Spleen (tissue), 11 donors: ENCODE measurements at regions not wholly inside any gene's neighbourhood (a gene's known extent, or its start where the extent isn't known, plus 50 kb on each side); places are given as distances from the start of the nearest gene placed in this dataset.
"Not testable (repeated sequence)": the region's sequence is repeated elsewhere in the genome, so short reads cannot be mapped to it uniquely, and the experiment has no call there.

Source experiments
- DNase-seq: peaks from one replicate; pipeline ENCODE4 v3.0.0-alpha.2; 2020
- H3K27ac ChIP-seq, 8 donors: fragments of 200-600 bp; sonication (generic) in 7 of 8; 1 replicate in 4 of 8; 2 replicates in 4 of 8; pipeline versions ENCODE4 v1.5.0 to v1.8.0; 2016 to 2021; ENCODE audit warnings: inconsistent platforms in 4 of 8, mild to moderate bottlenecking in 4 of 8, moderate library complexity in 1 of 8
- H3K27me3 ChIP-seq, 7 donors: fragments of 200-600 bp; sonication (generic) in 6 of 7; replicated peaks in 1 of 7; 1 replicate in 4 of 7; 2 replicates in 3 of 7; pipeline versions ENCODE4 v1.5.0 to v1.8.0; 2016 to 2021; ENCODE audit warnings: inconsistent platforms in 3 of 7, mild to moderate bottlenecking in 1 of 7
- H3K36me3 ChIP-seq, 6 donors: fragments of 200-600 bp; sonication (generic) in 5 of 6; 1 replicate in 4 of 6; 2 replicates in 2 of 6; pipeline versions ENCODE4 v1.5.0 to v1.8.0; 2016 to 2021; ENCODE audit warnings: inconsistent platforms in 2 of 6
- H3K4me1 ChIP-seq, 6 donors: fragments of 200-600 bp; sonication (generic) in 5 of 6; 1 replicate in 3 of 6; 2 replicates in 3 of 6; pipeline versions ENCODE4 v1.5.0 to v1.8.0; 2016 to 2021; ENCODE audit warnings: inconsistent platforms in 3 of 6
- H3K4me3 ChIP-seq, 8 donors: fragments of 200-600 bp; sonication (generic) in 7 of 8; 1 replicate in 4 of 8; 2 replicates in 4 of 8; pipeline versions ENCODE4 v1.5.0 to v1.8.0; 2016 to 2021; ENCODE audit warnings: inconsistent platforms in 4 of 8, mild to moderate bottlenecking in 4 of 8, moderate library complexity in 2 of 8
- H3K9me3 ChIP-seq, 8 donors: fragments of 200-600 bp; sonication (generic) in 7 of 8; 1 replicate in 4 of 8; 2 replicates in 4 of 8; pipeline versions ENCODE4 v1.5.0 to v1.8.0; 2016 to 2021; ENCODE audit warnings: inconsistent platforms in 4 of 8
- CTCF ChIP-seq, 11 experiments: fragments of 200-600 bp in 7 of 11; fragments of 450-650 bp in 4 of 11; sonication (generic) in 4 of 11; IDR thresholded peaks in 8 of 11; conservative IDR thresholded peaks in 3 of 11; 1 replicate in 7 of 11; 2 replicates in 4 of 11; pipeline versions ENCODE4 v1.4.0 to v1.8.0; 2016 to 2021; ENCODE audit warnings: antibody characterized with exemption in 11 of 11, inconsistent platforms in 4 of 11, mild to moderate bottlenecking in 1 of 11
- POLR2A ChIP-seq, 3 donors: fragments of 450-650 bp; IDR thresholded peaks; one replicate each; pipeline ENCODE4 v1.5.1; 2017; ENCODE audit warnings: antibody characterized with exemption in 3 of 3, mild to moderate bottlenecking in 1 of 3
- POLR2AphosphoS5 ChIP-seq, 3 donors: sonication (generic); formaldehyde crosslinking; IDR thresholded peaks; one replicate each; pipeline ENCODE4 v1.5.1; 2017; ENCODE audit warnings: antibody characterized with exemption in 3 of 3
- WGBS, 5 donors: extraction: QIAGEN DNeasy Blood & Tissue Kit in 3 of 5; methylation state at CpG; one replicate each; pipeline versions ENCODE4 v1.1.5 to v1.1.7; 2013 to 2018; 5-methylcytosine and 5-hydroxymethylcytosine counted together
- intact Hi-C: fragments of 100-400 bp; cut with DNase I; formaldehyde crosslinking; loops from one replicate; pipeline ENCODE4 v1.15.0; 2023; ENCODE audit warnings: low total_unique reads
- donor health status: healthy with polysubstance abuse.
- donor health status: DM: no; HTN: no; CAD: no; lungs with moderate emphysema.
- donor health status: DM: no; HTN: no; CAD: no.
- donor health status: Bipolar disorder and iron deficiency.
- donor health status: healthy.
- donor health status: DM: no; HTN: no; CAD: no.
- donor health status: DM: yes; HTN: yes; CAD: no.

GRCh38 chr20:39960522-39961428 lies 728.3 kb downstream of the MAFB start:
- intact Hi-C loops = no loop called here
- 41 to 68% (median 67%) methylated on average over 6 to 7 of the region's 7 CpGs for WGBS, 5 donors
- H3K36me3 ChIP-seq = no peaks in the 10 kb centered on the region
- H3K27me3 ChIP-seq = no peaks in the 10 kb centered on the region
- no peak for DNase-seq
- no peaks in the 10 kb centered on the region for H3K9me3 ChIP-seq
- H3K4me1 ChIP-seq = peaks cover 0 to 15% (median 4%) of the 10 kb centered on the region in 6 donors
- no peak overlapping the region for H3K27ac ChIP-seq
- TF ChIP-seq POLR2A (IDR thresholded peaks at IDR 0.05) = no peak
- no peak for TF ChIP-seq CTCF (IDR thresholded peaks at IDR 0.05 in 8 of 11, conservative IDR thresholded peaks at IDR 0.05 in 3 of 11)
- no peak for TF ChIP-seq POLR2AphosphoS5 (IDR thresholded peaks at IDR 0.05)
- H3K4me3 ChIP-seq = no peak overlapping the region

- H3K36me3 ChIP-seq, intact Hi-C loops, H3K4me3 ChIP-seq, H3K27me3 ChIP-seq, H3K27ac ChIP-seq, DNase-seq, H3K9me3 ChIP-seq: not testable (repeated sequence)
- 88 to 94% (median 88%) methylated on average over 3 of the region's 3 CpGs for WGBS, 5 donors
- peaks cover 0 to 15% (median 4%) of the 10 kb centered on the region in 6 donors for H3K4me1 ChIP-seq
These were observed 731.1 kb downstream of the MAFB start for GRCh38 chr20:39957911-39958310.

- Histone ChIP-seq H3K36me3 (no peaks in the 10 kb centered on the region), H3K4me3 (no peak overlapping the region), H3K27me3 (no peaks in the 10 kb centered on the region), H3K27ac (no peak overlapping the region), H3K9me3 (no peaks in the 10 kb centered on the region), H3K4me1 (no peaks in the 10 kb centered on the region)
- no peak for TF ChIP-seq POLR2A (IDR thresholded peaks at IDR 0.05)
- no peak for TF ChIP-seq POLR2AphosphoS5 (IDR thresholded peaks at IDR 0.05)
- TF ChIP-seq CTCF (IDR thresholded peaks at IDR 0.05 in 8 of 11, conservative IDR thresholded peaks at IDR 0.05 in 3 of 11) = no peak
- 74 to 89% (median 82%) methylated on average over 2 of the region's 2 CpGs for WGBS, 5 donors
- intact Hi-C loops = no loop called here
- no peak for DNase-seq
These were observed 734.4 kb downstream of the MAFB start for GRCh38 chr20:39954621-39955020.

GRCh38 chr20:39946931-39947330 lies 742.1 kb downstream of the MAFB start:
- Histone ChIP-seq H3K36me3 (no peaks in the 10 kb centered on the region), H3K27ac (no peak overlapping the region), H3K4me1 (no peaks in the 10 kb centered on the region), H3K4me3 (no peak overlapping the region), H3K27me3 (peaks cover 0 to 4% (median 0%) of the 10 kb centered on the region in 7 donors), H3K9me3 (no peaks in the 10 kb centered on the region)
- intact Hi-C loops = no loop called here
- TF ChIP-seq POLR2AphosphoS5 (IDR thresholded peaks at IDR 0.05) (no peak), CTCF (IDR thresholded peaks at IDR 0.05 in 8 of 11, conservative IDR thresholded peaks at IDR 0.05 in 3 of 11) (no peak), POLR2A (IDR thresholded peaks at IDR 0.05) (no peak)
- no peak for DNase-seq
- WGBS, 5 donors = 55 to 79% (median 68%) methylated on average over 2 of the region's 2 CpGs
